ENCODE measurements at regions not wholly inside any gene's neighbourhood (a gene's known extent, or its start where the extent isn't known, plus 50 kb on each side); places are given as distances from the start of the nearest gene placed in this dataset.

- TF ChIP-seq MXI1 (IDR thresholded peaks at IDR 0.05; ENCODE audit: low read depth, low read length) (no peak), HDAC6 (IDR thresholded peaks at IDR 0.05; ENCODE audit: unreplicated experiment) (no peak), JUNB (IDR thresholded peaks at IDR 0.05) (no peak), ATF7 (IDR thresholded peaks at IDR 0.05; ENCODE audit: low read depth) (no peak), SIN3A (IDR thresholded peaks at IDR 0.05; ENCODE audit: low read depth, low read length) (no peak)
- TF ChIP-seq, protein P1, sequence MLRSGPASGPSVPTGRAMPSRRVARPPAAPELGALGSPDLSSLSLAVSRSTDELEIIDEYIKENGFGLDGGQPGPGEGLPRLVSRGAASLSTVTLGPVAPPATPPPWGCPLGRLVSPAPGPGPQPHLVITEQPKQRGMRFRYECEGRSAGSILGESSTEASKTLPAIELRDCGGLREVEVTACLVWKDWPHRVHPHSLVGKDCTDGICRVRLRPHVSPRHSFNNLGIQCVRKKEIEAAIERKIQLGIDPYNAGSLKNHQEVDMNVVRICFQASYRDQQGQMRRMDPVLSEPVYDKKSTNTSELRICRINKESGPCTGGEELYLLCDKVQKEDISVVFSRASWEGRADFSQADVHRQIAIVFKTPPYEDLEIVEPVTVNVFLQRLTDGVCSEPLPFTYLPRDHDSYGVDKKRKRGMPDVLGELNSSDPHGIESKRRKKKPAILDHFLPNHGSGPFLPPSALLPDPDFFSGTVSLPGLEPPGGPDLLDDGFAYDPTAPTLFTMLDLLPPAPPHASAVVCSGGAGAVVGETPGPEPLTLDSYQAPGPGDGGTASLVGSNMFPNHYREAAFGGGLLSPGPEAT (IDR thresholded peaks at IDR 0.05; ENCODE audit: low read depth), result no peak
- TF ChIP-seq, protein P2, sequence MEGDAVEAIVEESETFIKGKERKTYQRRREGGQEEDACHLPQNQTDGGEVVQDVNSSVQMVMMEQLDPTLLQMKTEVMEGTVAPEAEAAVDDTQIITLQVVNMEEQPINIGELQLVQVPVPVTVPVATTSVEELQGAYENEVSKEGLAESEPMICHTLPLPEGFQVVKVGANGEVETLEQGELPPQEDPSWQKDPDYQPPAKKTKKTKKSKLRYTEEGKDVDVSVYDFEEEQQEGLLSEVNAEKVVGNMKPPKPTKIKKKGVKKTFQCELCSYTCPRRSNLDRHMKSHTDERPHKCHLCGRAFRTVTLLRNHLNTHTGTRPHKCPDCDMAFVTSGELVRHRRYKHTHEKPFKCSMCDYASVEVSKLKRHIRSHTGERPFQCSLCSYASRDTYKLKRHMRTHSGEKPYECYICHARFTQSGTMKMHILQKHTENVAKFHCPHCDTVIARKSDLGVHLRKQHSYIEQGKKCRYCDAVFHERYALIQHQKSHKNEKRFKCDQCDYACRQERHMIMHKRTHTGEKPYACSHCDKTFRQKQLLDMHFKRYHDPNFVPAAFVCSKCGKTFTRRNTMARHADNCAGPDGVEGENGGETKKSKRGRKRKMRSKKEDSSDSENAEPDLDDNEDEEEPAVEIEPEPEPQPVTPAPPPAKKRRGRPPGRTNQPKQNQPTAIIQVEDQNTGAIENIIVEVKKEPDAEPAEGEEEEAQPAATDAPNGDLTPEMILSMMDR (IDR thresholded peaks at IDR 0.05 in 2 of 3, conservative IDR thresholded peaks at IDR 0.05 in 1 of 3; ENCODE audit: control insufficient read depth in 2 of 3, extremely low read depth in 1 of 3, insufficient read depth in 1 of 3, low read depth in 3 of 3, low read length in 3 of 3), result no peak
- TF ChIP-seq, protein P3, sequence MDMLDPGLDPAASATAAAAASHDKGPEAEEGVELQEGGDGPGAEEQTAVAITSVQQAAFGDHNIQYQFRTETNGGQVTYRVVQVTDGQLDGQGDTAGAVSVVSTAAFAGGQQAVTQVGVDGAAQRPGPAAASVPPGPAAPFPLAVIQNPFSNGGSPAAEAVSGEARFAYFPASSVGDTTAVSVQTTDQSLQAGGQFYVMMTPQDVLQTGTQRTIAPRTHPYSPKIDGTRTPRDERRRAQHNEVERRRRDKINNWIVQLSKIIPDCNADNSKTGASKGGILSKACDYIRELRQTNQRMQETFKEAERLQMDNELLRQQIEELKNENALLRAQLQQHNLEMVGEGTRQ (IDR thresholded peaks at IDR 0.05; ENCODE audit: borderline replicate concordance, low read depth, low read length), result no peak
These were observed 201.3 kb upstream of the ZBTB20 start for GRCh38 chr3:115348412-115348811.
